Choroid plexus epithelial cell (primary cell): ENCODE measurements at regions not wholly inside any gene's neighbourhood (a gene's known extent, or its start where the extent isn't known, plus 50 kb on each side); places are given as distances from the start of the nearest gene placed in this dataset.

Source experiments
- DNase-seq: peaks from one replicate; pipeline ENCODE4 v3.0.0-alpha.2; 2010; ENCODE audit warnings: low read depth
- H3K4me3 ChIP-seq: 2 replicates; pipeline ENCODE4 v1.5.1; 2011; ENCODE audit warnings: low read depth, mild to moderate bottlenecking, control low read depth, low read length, moderate library complexity
- TF ChIP-seq, protein P1 (sequence below): conservative IDR thresholded peaks from 2 replicates; pipeline ENCODE4 v1.5.1; 2011; ENCODE audit warnings: low read depth, mild to moderate bottlenecking, control low read depth, inconsistent platforms, low read length, moderate library complexity

DNA sequence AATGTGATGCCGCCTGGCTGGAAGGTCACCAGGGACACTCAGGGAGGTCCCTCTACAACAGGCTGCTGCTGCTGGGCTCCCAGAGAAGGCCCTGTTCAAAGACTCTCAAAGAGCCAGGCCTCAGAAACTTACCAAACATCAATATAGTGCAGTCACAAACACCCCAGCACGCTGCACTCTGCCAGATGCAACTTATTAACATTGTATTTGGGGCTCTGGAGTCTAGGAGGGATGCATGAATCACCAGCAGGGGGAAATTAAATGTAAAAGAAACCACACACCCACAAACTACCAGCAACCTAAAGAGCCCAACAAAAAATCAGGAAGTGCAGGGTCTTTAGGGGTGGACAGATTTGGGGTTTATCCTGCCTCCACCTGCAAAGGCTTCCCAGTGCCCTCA, 74.6 kb upstream of the SPATA12 start:
- no peak overlapping the region for H3K4me3 ChIP-seq
- TF ChIP-seq, protein P1, sequence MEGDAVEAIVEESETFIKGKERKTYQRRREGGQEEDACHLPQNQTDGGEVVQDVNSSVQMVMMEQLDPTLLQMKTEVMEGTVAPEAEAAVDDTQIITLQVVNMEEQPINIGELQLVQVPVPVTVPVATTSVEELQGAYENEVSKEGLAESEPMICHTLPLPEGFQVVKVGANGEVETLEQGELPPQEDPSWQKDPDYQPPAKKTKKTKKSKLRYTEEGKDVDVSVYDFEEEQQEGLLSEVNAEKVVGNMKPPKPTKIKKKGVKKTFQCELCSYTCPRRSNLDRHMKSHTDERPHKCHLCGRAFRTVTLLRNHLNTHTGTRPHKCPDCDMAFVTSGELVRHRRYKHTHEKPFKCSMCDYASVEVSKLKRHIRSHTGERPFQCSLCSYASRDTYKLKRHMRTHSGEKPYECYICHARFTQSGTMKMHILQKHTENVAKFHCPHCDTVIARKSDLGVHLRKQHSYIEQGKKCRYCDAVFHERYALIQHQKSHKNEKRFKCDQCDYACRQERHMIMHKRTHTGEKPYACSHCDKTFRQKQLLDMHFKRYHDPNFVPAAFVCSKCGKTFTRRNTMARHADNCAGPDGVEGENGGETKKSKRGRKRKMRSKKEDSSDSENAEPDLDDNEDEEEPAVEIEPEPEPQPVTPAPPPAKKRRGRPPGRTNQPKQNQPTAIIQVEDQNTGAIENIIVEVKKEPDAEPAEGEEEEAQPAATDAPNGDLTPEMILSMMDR: no peak
- DNase-seq: no peak

DNA sequence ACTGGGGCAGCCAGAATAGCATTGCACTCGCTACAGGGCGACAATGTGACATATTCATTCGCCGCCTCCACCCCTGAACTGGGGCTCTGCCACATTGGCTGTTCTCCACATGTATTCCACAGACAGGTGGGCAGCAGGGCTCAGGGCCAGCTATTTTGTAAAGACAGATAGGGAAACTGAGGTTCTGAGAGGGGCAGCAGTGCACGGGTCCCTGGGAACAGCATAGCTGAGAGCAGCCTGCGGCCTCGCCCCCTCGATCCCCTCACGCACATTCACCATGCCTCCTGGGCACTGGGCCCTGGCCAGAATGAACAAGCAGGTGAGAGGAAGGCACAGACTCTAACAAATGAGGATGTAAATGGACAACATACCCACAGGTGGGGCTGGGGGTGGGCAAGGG, 75.0 kb upstream of the SPATA12 start:
- DNase-seq: no peak
- TF ChIP-seq, protein P1: no peak
- H3K4me3 ChIP-seq: no peak overlapping the region

DNA sequence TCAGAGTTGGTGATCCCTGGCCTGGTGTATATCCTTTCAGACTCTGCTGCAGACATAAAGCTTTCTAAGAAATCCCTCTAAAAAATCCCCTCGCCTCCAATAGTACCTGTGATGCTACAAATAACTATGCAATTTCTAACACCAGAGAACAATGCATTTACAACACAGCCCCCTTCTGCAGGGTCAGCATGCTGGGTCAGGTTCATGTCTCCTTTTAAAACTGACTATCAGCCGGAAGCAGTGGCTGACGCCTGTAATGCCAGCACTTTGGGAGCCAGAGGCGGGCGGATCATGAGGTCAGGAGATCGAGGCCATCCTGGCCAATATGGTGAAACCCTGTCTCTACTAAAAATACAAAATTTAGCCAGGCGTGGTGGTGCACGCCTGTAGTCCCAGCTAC, 77.0 kb upstream of the SPATA12 start:
- TF ChIP-seq, protein P1: no peak
- no peak for DNase-seq
- H3K4me3 ChIP-seq: no peak overlapping the region

DNA sequence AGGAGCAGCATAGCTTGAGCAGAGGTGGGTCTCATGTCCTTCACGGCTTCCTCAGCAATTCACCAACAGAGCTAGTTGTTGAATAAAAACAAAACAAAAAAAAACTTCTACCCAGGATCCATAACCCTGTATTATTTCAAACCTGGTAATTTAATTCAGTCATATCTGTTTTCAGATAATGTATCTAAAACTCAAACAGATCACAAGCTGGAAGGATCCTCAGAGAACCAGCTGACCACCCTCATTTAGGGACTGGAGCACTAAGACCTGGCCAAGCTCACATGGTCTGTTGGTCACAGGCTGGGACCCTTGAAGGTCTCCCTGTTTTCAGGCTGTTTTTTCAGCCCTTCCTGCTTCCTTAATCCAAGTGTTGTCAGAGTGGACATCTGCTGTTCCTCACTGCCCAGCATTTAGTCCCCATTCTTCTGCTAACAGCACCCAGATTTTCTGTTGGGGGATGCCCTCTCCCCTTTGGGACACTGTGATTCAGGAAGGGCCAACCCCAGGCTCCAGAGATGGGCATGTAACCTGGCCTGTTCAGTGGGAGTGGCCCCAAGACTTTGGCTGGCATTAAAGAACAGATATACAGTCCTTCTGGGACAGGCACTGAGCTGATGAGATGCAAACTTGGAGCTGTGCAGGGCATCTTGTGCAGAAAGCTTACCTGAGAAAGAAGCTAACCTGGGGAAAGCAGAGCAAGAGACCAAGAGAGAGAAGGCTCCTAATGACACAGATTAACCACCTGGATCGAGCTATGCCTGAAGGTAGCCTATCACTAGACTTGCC, 78.8 kb upstream of the SPATA12 start:
- TF ChIP-seq, protein P1: no peak
- no peak for DNase-seq
- H3K4me3 ChIP-seq: no peak overlapping the region

DNA sequence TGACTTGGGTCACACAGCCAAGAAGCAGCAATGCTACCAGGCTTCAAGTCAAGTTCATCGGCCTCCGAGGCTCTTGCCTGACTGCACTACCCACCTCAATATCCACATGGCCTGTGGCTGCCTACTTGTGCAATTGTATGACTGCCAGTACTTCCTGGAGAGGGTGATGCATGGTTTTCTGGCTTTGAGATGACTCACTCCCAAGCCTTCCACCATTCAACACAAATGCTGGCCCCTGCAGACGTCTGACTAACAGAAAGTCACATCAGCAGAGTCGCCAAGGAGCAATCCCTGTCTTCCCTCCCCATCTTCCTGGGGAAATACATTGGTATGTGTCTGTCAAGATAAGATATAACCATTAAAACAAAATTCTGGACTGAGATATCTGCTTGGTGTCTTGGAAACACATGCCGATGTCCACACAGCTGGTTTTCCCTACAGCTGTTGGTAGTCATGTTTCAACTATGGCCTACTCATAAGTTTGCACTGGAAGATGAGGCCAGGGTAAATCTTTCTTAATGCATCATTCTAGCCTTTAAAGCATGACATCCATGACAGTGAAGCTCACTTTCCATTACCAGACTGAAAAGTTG, 79.6 kb upstream of the SPATA12 start:
- DNase-seq: peak; percentile 97
- TF ChIP-seq, protein P1: no peak
- H3K4me3 ChIP-seq: no peak overlapping the region

DNA sequence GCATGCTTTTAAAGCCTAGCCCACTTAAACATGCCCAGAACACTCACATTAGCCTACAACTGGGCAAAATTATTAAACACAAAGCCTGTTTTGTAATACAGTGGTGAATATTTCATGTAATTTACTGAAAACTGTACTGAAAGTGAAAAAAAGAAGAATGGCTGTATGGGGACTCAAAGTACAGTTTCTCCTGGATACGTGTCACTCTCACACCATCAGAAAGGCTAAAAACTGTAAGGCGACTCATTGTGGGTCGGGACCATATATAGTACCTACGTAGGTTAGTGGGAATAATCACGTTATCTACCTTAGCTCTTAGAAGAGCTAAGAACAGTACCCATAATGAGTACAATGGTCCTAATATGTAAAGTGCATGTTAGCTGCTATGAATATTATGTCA, 80.2 kb upstream of the SPATA12 start:
- DNase-seq: no peak
- TF ChIP-seq, protein P1: no peak
- H3K4me3 ChIP-seq: no peak overlapping the region

DNA sequence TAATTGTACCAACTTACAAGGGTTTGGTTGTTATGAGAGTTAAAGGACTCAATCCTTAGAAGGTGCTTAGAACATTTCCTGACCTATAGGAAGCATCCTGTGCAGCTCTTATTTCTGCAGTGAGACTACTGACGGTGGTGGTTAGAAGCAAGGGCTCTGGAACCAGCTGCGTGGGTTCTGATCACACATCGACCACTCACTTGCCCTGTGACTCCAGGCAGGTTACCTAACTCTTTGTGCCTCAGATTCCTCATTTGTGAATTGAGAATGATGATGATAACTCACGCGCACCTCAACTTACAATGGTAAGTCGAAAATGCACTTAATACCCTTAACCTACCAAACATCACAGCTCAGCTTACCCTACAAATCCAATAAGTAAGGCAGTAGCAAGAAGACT, 80.7 kb upstream of the SPATA12 start:
- TF ChIP-seq, protein P1: no peak
- DNase-seq: no peak
- H3K4me3 ChIP-seq: no peak overlapping the region
